Cardiac fibroblast (primary cell): ENCODE measurements at regions not wholly inside any gene's neighbourhood (a gene's known extent, or its start where the extent isn't known, plus 50 kb on each side); places are given as distances from the start of the nearest gene placed in this dataset.

Experiments
- DNase-seq, 2 donors: peaks; one replicate each; pipeline versions ENCODE4 v3.0.0 to v3.0.0-alpha.2; 2010; ENCODE audit warnings: low read depth in 2 of 2
- H3K4me3 ChIP-seq, 2 donors: replicated peaks in 1 of 2; 1 replicate in 1 of 2; 2 replicates in 1 of 2; pipeline ENCODE4 v1.5.1; 2011; ENCODE audit warnings: low read depth in 2 of 2, low read length in 2 of 2, mild to moderate bottlenecking in 2 of 2, moderate library complexity in 1 of 2
- CTCF ChIP-seq: IDR thresholded peaks from one replicate; pipeline ENCODE4 v1.5.1; 2011; ENCODE audit warnings: low read depth, mild to moderate bottlenecking, low read length, inconsistent platforms

- no peak for TF ChIP-seq CTCF
- DNase-seq = no peak
- H3K4me3 ChIP-seq = no peak overlapping the region
Observed at GRCh38 chr6:105901583-105901982, 184.6 kb upstream of the PRDM1 start.

GRCh38 chr6:105900125-105900937 lies 185.8 kb upstream of the PRDM1 start:
- H3K4me3 ChIP-seq = no peak overlapping the region
- no peak for TF ChIP-seq CTCF
- DNase-seq = peak; percentile 17 to 72

GRCh38 chr6:105898286-105898685 lies 187.8 kb upstream of the PRDM1 start:
- no peak for TF ChIP-seq CTCF
- peak in 1 of 2 donors; percentile 38 for DNase-seq

GRCh38 chr6:105897131-105897530 lies 189.0 kb upstream of the PRDM1 start:
- no peak for DNase-seq
- TF ChIP-seq CTCF = no peak
- H3K4me3 ChIP-seq = no peak overlapping the region

More at GRCh38 chr6:105898286-105898685, 187.8 kb upstream of the PRDM1 start:
- no peak overlapping the region for H3K4me3 ChIP-seq

- DNase-seq = no peak
- H3K4me3 ChIP-seq = no peak overlapping the region
- TF ChIP-seq CTCF = no peak
Observed at GRCh38 chr6:105896821-105897095, 189.4 kb upstream of the PRDM1 start.

GRCh38 chr6:105896052-105896820 lies 189.9 kb upstream of the PRDM1 start:
- no peak overlapping the region for H3K4me3 ChIP-seq
- no peak for TF ChIP-seq CTCF
- DNase-seq = no peak
